ENCODE measurements at regions not wholly inside any gene's neighbourhood (a gene's known extent, or its start where the extent isn't known, plus 50 kb on each side); places are given as distances from the start of the nearest gene placed in this dataset.

DNA sequence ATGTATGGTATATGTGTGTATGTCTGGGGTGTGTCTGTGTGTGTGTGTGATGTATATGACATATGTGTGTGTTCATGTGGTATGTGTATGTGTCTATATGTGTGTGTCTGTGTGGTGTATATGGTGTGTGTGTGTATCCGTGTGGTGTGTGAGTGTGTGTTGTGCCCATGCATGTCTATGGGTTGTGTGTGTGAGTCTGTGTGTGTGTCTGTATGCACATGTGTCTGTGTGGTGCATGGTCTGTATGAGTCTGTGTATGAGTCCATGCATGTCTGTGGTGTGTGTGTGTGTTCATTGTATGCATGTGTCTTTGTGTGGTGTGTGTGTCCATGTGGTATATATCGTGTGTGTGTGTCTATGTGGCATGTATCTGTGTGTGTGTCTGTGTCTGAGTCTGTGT lies 168.1 kb upstream of the GSC start:
- no peak overlapping the region for H3K14ac ChIP-seq (ENCODE audit: insufficient read depth, low read length)
- no peak overlapping the region for H3K27ac Mint-ChIP-seq
- no peaks in the 10 kb centered on the region for H3K4me1 ChIP-seq (ENCODE audit: insufficient read depth, low read length)

More for the DNA sequence above, 168.1 kb upstream of the GSC start:
- no peak overlapping the region for H2BK120ac ChIP-seq (ENCODE audit: low read depth, low read length, poor library complexity, severe bottlenecking)
- H3K79me2 ChIP-seq (ENCODE audit: insufficient read depth, low read length): no peaks in the 10 kb centered on the region
- no peaks in the 10 kb centered on the region for H3K9me3 Mint-ChIP-seq
- H3K4me3 Mint-ChIP-seq: no peak overlapping the region
- TF ChIP-seq, protein P1, sequence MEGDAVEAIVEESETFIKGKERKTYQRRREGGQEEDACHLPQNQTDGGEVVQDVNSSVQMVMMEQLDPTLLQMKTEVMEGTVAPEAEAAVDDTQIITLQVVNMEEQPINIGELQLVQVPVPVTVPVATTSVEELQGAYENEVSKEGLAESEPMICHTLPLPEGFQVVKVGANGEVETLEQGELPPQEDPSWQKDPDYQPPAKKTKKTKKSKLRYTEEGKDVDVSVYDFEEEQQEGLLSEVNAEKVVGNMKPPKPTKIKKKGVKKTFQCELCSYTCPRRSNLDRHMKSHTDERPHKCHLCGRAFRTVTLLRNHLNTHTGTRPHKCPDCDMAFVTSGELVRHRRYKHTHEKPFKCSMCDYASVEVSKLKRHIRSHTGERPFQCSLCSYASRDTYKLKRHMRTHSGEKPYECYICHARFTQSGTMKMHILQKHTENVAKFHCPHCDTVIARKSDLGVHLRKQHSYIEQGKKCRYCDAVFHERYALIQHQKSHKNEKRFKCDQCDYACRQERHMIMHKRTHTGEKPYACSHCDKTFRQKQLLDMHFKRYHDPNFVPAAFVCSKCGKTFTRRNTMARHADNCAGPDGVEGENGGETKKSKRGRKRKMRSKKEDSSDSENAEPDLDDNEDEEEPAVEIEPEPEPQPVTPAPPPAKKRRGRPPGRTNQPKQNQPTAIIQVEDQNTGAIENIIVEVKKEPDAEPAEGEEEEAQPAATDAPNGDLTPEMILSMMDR (conservative IDR thresholded peaks at IDR 0.05): no peak
- no peak overlapping the region for H4K8ac ChIP-seq (replicated peaks; ENCODE audit: insufficient read length, low read depth, low read length)
- H3K36me3 Mint-ChIP-seq (ENCODE audit: insufficient read depth in 1 of 3, low read depth in 3 of 3): no peaks in the 10 kb centered on the region
- WGBS (ENCODE audit: extremely low coverage, insufficient read length, low lambda C conversion rate): no CpG with 5 or more reads among the region's 2 CpGs
- H3K56ac ChIP-seq (ENCODE audit: insufficient read length, low read depth, low read length): no peak overlapping the region
- H2BK12ac ChIP-seq (ENCODE audit: insufficient read length, low read depth, low read length): no peak overlapping the region
- no peak overlapping the region for H4K5ac ChIP-seq (ENCODE audit: insufficient read length, low read depth, low read length)
- H3T11ph ChIP-seq (ENCODE audit: low read length): no peak overlapping the region
- H2BK15ac ChIP-seq (ENCODE audit: low read depth, low read length): no peak overlapping the region
- H3K9me3 ChIP-seq (ENCODE audit: control insufficient read depth, low read depth, low read length): no peaks in the 10 kb centered on the region
- no peak overlapping the region for H3K27ac ChIP-seq (ENCODE audit: insufficient read length, low read depth, low read length)
- no peak overlapping the region for H2AK5ac ChIP-seq (ENCODE audit: insufficient read length, low read length)
- H3K79me1 ChIP-seq (ENCODE audit: insufficient read depth, low read depth, low read length, poor library complexity, severe bottlenecking): no peaks in the 10 kb centered on the region
- H3K9ac ChIP-seq (ENCODE audit: extremely low read depth, insufficient read length, low read length): no peak overlapping the region
- no peak overlapping the region for H2AFZ ChIP-seq (ENCODE audit: low read length)
- H3K4me1 Mint-ChIP-seq: no peaks in the 10 kb centered on the region
- H2BK5ac ChIP-seq (ENCODE audit: insufficient read length, low read length): no peak overlapping the region
- no peak for DNase-seq
- no peak overlapping the region for H4K91ac ChIP-seq (ENCODE audit: insufficient read length, low read depth, low read length)
- no peak overlapping the region for H3K4me2 ChIP-seq (ENCODE audit: insufficient read depth, insufficient read length, low read length)
- no peak overlapping the region for H3K4ac ChIP-seq (ENCODE audit: low read depth, low read length)
- H3K27me3 ChIP-seq (ENCODE audit: insufficient read depth, low read length): no peaks in the 10 kb centered on the region
- no peak overlapping the region for H3K23ac ChIP-seq (ENCODE audit: insufficient read length, low read depth, low read length)
- H3K18ac ChIP-seq (ENCODE audit: insufficient read length, low read depth, low read length): no peak overlapping the region
- no peaks in the 10 kb centered on the region for H3K23me2 ChIP-seq (ENCODE audit: insufficient read length, low read depth, low read length, poor library complexity, severe bottlenecking)
- H2BK20ac ChIP-seq (ENCODE audit: low read depth, low read length, poor library complexity, severe bottlenecking): no peak overlapping the region
- H3K27me3 Mint-ChIP-seq (ENCODE audit: low read depth): no peaks in the 10 kb centered on the region
- H4K20me1 ChIP-seq (ENCODE audit: control insufficient read depth, insufficient read depth, insufficient read length): no peaks in the 10 kb centered on the region

All from H9 (cell line).